Testis (tissue), 2 donors: ENCODE measurements at regions not wholly inside any gene's neighbourhood (a gene's known extent, or its start where the extent isn't known, plus 50 kb on each side); places are given as distances from the start of the nearest gene placed in this dataset.

Experiments used
- DNase-seq: peaks from one replicate; pipeline ENCODE4 v3.0.0-alpha.2; 2019
- H3K27ac ChIP-seq, 2 donors: fragments of 200-600 bp; sonication (generic); one replicate each; pipeline ENCODE4 v1.5.1; 2019
- H3K27me3 ChIP-seq: fragments of 200-600 bp; sonication (generic); one replicate; pipeline ENCODE4 v1.5.1; 2019
- H3K36me3 ChIP-seq: fragments of 200-600 bp; sonication (generic); one replicate; pipeline ENCODE4 v1.5.1; 2017; ENCODE audit warnings: low read depth; ENCODE audit errors: missing control alignments
- H3K4me1 ChIP-seq: fragments of 200-600 bp; sonication (generic); one replicate; pipeline ENCODE4 v1.5.1; 2019
- H3K4me3 ChIP-seq, 2 donors: fragments of 200-600 bp; sonication (generic); one replicate each; pipeline ENCODE4 v1.5.1; 2017 to 2019
- H3K9me3 ChIP-seq: fragments of 200-600 bp; sonication (generic); one replicate; pipeline ENCODE4 v1.5.1; 2017
- POLR2A ChIP-seq: fragments of 450-650 bp; IDR thresholded peaks from one replicate; pipeline ENCODE4 v1.6.1; 2017; ENCODE audit warnings: antibody characterized with exemption, mild to moderate bottlenecking, moderate library complexity
- WGBS, 2 donors: methylation state at CpG; one replicate each; pipeline ENCODE4 v1.1.5; 2018; 5-methylcytosine and 5-hydroxymethylcytosine counted together
- intact Hi-C: fragments of 100-400 bp; cut with DNase I; formaldehyde crosslinking; loops from one replicate; pipeline ENCODE4 v1.15.1; 2023; ENCODE audit warnings: low total_unique reads
- TF ChIP-seq, protein P1 (sequence below), 3 experiments: fragments of 450-650 bp in 2 of 3; fragments of 200-600 bp in 1 of 3; sonication (generic) in 1 of 3; IDR thresholded peaks; one replicate each; pipeline ENCODE4 v1.5.1; 2016 to 2019; ENCODE audit warnings: antibody characterized with exemption in 3 of 3, mild to moderate bottlenecking in 2 of 3, moderate library complexity in 1 of 3

DNA sequence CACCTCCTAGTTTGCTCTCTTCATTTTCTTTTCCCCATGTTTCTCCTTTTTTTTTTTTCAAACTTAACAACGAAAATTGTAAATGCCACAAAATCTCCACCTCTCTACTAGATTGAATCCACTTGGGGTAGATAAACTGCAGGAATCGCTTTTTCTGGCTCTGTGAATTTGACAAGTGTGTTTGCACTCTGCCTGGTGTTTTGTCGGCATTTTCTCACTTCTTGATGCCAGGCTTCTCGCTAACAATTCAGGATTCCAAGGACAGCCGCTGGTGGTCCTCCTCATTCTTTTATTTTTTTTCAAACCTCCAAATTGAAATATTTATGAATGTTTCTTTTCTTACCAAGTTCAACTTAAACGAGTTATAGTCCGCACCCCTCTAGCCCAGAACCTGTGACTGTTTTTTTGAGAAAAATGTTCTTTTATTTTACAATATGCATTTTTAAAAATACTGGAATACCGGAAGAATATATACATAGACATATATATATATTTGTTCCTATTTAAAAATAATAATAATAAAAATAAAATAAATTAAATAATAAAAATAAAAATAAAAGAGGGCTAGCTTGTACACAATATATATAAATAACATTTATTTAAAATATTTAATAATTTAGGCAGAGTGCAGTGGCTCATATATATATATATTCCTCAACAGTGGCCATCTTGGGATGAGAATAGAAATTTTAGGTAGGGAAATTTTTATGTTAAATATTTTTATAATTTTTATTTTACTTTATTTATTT lies 538.8 kb downstream of the TYW1 start:
- Histone ChIP-seq H3K27me3 (no peaks in the 10 kb centered on the region), H3K4me3 (no peak overlapping the region), H3K9me3 (no peaks in the 10 kb centered on the region), H3K27ac (no peak overlapping the region), H3K4me1 (no peaks in the 10 kb centered on the region), H3K36me3 (no peaks in the 10 kb centered on the region)
- TF ChIP-seq, protein P1, sequence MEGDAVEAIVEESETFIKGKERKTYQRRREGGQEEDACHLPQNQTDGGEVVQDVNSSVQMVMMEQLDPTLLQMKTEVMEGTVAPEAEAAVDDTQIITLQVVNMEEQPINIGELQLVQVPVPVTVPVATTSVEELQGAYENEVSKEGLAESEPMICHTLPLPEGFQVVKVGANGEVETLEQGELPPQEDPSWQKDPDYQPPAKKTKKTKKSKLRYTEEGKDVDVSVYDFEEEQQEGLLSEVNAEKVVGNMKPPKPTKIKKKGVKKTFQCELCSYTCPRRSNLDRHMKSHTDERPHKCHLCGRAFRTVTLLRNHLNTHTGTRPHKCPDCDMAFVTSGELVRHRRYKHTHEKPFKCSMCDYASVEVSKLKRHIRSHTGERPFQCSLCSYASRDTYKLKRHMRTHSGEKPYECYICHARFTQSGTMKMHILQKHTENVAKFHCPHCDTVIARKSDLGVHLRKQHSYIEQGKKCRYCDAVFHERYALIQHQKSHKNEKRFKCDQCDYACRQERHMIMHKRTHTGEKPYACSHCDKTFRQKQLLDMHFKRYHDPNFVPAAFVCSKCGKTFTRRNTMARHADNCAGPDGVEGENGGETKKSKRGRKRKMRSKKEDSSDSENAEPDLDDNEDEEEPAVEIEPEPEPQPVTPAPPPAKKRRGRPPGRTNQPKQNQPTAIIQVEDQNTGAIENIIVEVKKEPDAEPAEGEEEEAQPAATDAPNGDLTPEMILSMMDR (IDR thresholded peaks at IDR 0.05), result no peak
- no peak for TF ChIP-seq POLR2A
- intact Hi-C loops, result no loop called here
- 81 to 86% methylated on average over 8 of the region's 8 CpGs for WGBS, 2 donors
- DNase-seq, result no peak

DNA sequence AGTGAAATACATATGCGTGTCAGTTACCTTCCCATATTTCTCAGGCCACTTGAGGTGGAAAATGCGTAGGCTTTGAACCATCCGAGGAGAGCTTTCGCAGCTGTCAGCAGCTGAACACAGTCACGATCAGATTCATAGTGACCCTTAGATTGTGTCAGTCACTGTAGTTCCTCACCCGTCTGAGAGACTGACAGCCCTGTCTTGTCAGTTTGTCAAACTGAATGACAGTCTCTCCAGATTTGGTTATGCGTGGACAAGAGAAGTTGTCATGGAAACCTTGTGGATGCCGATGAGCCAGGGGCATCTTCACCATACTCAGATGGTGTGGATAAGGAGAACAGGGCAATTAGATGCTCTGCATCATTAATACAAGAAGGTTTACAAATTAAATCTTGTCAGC lies 546.3 kb downstream of the TYW1 start:
- intact Hi-C loops, result no loop called here
- Histone ChIP-seq H3K4me3 (no peak overlapping the region), H3K4me1 (no peaks in the 10 kb centered on the region), H3K9me3 (no peaks in the 10 kb centered on the region), H3K27me3 (no peaks in the 10 kb centered on the region), H3K36me3 (no peaks in the 10 kb centered on the region), H3K27ac (no peak overlapping the region)
- no peak for DNase-seq
- 93 to 96% methylated on average over 8 of the region's 8 CpGs for WGBS, 2 donors
- TF ChIP-seq, protein P1 (IDR thresholded peaks at IDR 0.05), result no peak
- no peak for TF ChIP-seq POLR2A

DNA sequence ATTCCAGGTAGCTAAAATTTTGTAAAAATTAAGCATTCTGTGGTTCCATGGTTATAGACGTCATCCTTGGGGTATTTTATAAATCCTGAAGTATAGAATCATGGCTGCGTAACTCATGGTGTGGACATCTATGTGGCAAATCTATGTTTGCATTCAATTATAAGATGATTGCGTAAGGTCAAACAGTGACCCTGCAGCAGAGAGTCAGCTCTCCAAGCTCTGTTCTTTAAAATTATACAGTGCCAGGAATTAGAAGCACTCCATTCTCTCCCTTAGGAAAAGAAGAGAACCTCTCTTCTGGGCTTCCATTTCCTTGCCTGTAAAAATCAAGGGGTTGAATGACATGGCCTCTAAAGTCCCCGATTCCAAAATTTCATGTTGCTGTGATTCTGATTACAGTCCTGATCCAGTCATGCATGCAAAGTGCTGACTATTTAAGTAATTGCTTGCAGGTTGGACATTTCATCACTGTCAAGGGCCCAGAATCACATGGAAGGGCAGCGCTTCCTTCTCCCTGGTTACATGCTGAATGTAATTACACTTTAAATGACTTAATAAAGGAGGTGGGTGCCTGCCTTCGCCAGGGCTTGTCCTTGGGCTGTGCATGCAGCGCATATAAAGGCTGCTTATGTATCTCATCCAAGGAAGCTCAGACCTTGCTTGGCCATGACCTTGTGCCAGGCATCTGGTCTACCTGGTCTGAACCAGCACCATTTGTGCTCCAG lies 550.7 kb downstream of the TYW1 start:
- 87 to 92% methylated on average over 7 of the region's 7 CpGs for WGBS, 2 donors
- Histone ChIP-seq H3K27me3 (no peaks in the 10 kb centered on the region), H3K4me1 (no peaks in the 10 kb centered on the region), H3K36me3 (no peaks in the 10 kb centered on the region), H3K4me3 (no peak overlapping the region), H3K27ac (no peak overlapping the region), H3K9me3 (no peaks in the 10 kb centered on the region)
- TF ChIP-seq POLR2A, result no peak
- TF ChIP-seq, protein P1 (IDR thresholded peaks at IDR 0.05), result no peak
- intact Hi-C loops, result no loop called here
- no peak for DNase-seq

DNA sequence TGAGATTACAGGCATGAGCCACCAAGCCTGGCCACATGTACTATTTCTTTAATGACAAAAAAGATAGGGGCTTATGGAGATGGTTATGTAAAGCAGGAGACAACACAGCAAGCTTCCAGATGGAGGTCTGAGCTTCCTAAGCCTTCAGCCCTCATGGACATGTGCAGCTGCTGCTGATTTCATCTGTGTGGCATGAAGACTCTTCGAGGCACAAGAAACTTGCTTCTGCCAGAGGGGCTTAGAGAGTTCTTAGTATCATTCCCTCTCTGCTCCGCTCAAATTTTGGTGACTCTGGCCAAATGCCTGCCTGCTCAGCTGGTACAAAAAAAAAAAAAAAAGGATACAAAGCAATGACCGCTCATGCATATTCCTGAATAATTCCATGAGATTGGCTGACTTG lies 552.5 kb downstream of the TYW1 start:
- intact Hi-C loops, result no loop called here
- H3K4me1 ChIP-seq, result no peaks in the 10 kb centered on the region
- TF ChIP-seq POLR2A, result no peak
- TF ChIP-seq, protein P1 (IDR thresholded peaks at IDR 0.05), result no peak
- 69 to 73% methylated on average over 3 of the region's 3 CpGs for WGBS, 2 donors
- H3K4me3 ChIP-seq, result no peak overlapping the region
- H3K27ac ChIP-seq, result no peak overlapping the region
- no peaks in the 10 kb centered on the region for H3K9me3 ChIP-seq
- no peaks in the 10 kb centered on the region for H3K36me3 ChIP-seq
- no peak for DNase-seq
- no peaks in the 10 kb centered on the region for H3K27me3 ChIP-seq
